Stimulated activated CD4-positive, alpha-beta T cell treated with anti-CD3 and anti-CD28 coated beads, Interleukin-4, amount 100 ng/mL, for 24 hours (primary cell): ENCODE measurements at regions not wholly inside any gene's neighbourhood (a gene's known extent, or its start where the extent isn't known, plus 50 kb on each side); places are given as distances from the start of the nearest gene placed in this dataset.
A peak's percentile ranks its signal among the peaks of the same experiment; 100 is the strongest.
"Not testable (repeated sequence)": the region's sequence is repeated elsewhere in the genome, so short reads cannot be mapped to it uniquely, and the experiment has no call there.

Experiments used
- DNase-seq: peaks from one replicate; pipeline ENCODE4 v3.0.0-alpha.2; 2020

DNA sequence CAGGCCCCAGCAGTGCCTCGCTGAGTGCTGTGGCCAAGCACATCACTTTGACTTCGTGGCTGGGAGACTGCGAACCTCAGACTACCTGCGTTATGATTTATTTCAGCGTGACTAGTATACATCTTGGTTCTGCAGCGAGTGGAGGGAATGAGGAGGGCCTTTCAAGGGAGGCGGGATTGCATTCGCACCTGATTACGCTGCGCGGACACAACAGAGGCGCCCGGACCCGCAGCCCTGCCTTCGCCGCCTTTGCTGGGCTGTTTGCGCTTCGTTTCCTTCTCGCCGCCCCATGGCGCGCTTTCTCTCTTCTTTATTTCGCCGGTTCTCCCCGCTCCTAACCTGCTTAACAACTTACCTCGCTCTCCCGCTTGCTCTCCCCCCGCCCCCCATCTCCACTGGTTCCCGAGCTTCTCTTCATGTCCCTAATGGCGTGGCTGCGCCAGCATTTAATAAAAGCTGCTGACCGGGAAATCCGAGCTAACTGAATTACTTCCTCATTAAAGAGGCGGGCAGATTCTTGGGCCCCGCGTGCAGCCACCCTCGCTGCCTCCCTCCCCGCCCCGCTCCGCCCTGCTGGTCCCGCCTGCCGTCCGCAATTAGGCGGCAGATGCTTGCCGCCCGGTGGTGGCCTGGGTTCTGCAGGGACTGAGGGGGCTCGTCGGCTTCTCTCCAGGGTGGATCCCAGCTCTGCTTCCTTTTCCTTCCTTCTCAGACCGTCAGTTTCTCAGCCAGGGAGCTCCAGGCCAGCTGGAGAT lies 257.6 kb upstream of the SDK2 start:
- DNase-seq: peak; percentile 7

- no peak for DNase-seq
Measured at GRCh38 chr17:73902416-73903181, 258.4 kb upstream of the SDK2 start.

DNA sequence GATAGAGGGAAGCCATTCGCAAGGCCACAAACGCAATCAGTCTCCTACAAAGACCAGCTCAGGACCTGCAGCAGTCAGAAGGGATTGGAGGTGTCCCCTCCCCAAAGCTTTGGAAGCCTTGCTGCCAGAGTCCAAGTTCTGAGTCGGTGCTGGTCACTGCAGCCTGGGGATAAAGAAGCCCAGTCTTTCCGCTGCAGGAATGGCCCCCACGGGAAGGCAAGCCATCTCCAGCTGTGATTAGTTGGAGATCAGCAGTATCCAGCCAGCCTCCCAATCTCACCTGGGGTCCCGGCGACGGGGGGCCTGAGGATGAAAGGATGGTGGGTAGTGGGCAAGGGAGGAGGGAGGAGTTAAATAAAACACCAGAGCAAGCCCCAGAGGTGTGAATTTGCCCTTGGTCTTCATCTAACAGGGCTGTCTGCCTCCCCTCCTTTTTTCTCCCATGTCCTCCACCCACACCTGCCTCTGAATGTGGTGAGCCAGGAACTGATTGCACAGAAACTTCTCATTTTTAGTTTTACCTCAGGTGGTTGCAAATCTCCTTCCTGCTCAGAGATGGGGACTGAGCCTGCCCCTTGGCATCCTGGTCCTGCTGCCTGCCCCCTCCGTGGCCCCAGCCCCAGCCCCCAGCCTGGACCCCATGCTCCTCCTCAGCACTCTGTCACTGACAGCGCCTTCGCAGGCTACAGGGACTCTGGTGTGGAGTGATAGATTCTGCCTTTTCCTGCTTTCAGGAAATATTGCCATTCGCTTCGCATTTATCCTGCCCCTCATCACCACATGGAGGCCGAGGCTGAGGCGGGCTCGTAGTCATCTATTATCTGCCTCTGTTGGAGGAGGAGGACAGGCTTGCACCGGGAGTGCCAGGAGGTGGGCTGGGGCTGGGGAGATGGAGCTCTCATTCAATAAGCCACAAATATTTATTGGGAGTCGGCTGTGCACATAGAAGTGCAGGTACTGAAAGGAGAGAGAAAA lies 262.9 kb upstream of the SDK2 start:
- no peak for DNase-seq

- DNase-seq: no peak
Measured at GRCh38 chr17:73909186-73909585, 264.9 kb upstream of the SDK2 start.

- DNase-seq: no peak
Measured at GRCh38 chr17:73910206-73910605, 266.0 kb upstream of the SDK2 start.

GRCh38 chr17:73910821-73911515 lies 266.7 kb upstream of the SDK2 start:
- DNase-seq: no peak

DNA sequence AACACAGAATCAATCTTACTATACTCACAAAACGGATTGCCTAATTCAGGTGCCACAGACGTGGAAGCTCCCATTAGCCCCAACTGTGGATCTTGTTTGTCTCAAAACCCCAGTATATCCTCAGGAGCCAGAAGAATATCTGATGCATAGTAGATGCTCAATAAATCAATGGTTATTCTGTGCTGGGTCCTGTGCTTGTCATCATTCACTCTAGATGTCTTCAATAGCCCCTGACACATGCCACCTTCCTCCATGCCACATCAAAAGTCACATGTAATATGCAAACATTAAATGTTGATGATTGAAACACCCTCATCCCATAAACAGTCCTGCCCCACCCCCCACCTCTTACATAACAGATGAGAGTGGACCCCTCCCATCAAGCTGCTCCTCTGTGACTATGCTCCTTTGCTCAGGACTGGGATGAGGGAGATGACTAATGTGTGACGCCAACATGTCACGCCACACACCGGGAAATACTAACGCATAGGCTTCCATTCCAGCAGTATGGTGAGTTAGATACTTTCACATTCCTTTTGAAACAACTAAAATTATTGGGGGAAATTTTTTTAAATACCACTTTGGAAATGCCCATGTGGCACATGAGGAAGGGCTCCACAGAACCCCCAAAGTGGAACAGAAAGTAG lies 267.6 kb upstream of the SDK2 start:
- no peak for DNase-seq

DNA sequence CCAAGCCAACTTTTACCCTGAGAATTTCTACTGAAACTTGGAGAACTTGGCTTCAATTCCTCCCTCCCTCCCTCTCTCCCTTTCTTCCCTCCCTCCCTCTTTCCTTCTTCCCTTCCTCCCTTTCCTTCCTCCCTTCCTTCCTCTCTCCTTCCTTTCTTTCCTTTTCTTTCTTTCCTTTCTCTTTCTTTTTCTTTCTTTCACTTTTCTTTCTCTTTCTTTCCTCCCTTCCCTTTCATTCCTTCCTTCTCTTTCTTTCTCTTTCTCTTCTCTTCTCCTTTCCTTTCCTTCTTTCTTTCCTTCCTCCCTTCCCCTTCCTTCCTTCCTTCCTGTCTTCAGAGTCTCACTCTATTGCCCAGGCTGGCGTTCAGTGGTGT lies 268.1 kb upstream of the SDK2 start:
- DNase-seq: no peak

DNA sequence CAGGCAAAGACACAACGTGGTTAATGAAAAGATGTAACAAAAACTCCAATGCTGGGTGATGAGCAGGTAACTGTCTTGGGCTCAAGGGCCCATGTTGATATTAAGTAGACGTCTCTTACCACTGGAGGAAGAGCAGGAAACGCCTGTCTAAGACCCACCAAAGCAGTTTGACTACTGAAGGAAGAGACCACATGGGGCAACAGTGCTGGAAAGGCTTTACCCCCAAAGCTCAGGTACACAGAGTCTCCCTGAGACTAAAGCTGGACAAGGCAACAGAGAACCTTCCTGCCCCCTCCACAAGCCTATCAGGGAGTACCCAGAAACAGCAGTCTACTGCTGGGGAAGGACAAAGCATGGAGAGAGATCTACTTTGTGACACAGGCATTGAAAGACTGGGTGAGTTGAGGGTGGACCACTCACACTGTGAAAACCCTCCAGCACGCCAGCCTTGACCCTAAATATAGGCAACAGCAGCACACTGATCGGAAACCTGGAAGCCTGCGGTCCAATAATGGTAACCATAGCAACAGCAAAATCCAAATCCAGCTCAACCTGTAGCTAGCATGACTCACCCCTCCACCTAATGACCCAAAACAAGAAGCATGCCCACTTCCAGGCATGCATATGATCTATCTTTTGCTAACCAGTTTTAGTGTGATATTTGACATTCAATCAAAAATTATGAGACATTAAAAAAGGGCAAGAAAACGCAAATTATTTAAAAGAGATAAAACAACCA lies 270.5 kb upstream of the SDK2 start:
- no peak for DNase-seq

GRCh38 chr17:73919033-73919432 lies 274.8 kb upstream of the SDK2 start:
- not testable (repeated sequence) for DNase-seq

- DNase-seq: no peak
Measured at GRCh38 chr17:73921306-73921705, 277.1 kb upstream of the SDK2 start.

GRCh38 chr17:73924114-73924908 lies 279.2 kb upstream of the RPL38 start:
- DNase-seq: no peak

DNA sequence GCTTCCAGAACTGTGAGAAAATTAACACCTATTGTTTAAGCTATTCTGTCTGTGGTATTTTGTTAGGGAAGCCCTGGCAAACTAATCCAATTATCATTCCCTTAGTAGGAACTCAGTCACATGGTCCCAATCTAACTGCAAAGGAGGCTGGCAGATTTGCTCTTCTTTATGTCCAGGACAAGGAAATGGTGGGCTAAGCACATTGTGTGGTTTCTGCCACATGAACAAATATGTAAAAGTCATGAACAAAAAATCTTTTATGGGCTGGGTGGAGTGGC lies 278.6 kb upstream of the RPL38 start:
- DNase-seq: no peak

GRCh38 chr17:73929860-73930430 lies 273.5 kb upstream of the RPL38 start:
- no peak for DNase-seq

- DNase-seq: no peak
Measured at GRCh38 chr17:73932216-73932749, 271.2 kb upstream of the RPL38 start.

DNA sequence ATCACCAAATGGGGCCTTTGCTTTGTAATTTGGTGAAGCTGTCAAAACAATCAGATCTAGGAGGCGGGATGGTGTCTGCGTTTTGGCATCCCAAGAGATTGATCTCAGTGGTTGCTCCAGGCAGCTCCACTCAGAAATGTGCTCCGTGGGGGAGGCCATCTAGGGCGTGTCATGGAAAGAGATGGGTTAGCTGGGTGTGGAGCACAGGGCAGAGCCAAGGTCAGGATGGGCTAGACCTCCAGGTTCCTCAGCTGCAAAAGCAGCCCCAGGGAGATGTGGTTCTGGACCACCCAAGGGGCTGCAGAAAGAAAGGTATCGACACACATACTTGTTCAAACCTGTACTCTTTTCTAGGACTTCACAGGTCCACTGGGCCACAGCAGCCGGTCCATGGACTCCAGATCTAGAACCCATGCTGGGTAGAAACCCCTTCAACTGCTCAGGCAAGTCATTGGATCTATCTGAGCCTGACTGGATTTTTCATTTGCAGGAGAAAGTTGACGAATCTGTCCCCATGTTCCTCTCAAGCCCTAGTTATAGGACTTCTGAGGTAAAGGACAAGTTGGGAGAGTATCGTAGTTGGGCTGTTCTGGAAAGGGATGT lies 270.2 kb upstream of the RPL38 start:
- no peak for DNase-seq

DNA sequence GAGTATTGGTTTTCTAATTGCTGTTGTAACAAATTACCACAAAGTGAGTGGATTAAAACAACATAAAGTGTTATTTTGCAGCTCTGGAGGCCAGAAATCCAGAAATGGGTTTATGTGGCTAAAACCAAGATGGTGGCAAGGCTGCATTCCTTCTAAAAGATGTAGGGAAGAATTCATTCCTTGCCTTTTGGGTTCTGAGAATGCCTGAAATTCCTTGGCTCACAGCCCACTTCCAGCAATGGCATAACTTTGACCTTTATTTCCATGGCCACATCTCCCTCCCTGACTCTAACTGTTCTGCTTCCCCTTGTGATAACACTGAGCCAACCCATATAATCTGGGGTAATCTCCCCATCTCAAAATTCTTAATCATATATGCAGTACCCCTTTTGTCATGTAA lies 269.6 kb upstream of the RPL38 start:
- DNase-seq: no peak

DNA sequence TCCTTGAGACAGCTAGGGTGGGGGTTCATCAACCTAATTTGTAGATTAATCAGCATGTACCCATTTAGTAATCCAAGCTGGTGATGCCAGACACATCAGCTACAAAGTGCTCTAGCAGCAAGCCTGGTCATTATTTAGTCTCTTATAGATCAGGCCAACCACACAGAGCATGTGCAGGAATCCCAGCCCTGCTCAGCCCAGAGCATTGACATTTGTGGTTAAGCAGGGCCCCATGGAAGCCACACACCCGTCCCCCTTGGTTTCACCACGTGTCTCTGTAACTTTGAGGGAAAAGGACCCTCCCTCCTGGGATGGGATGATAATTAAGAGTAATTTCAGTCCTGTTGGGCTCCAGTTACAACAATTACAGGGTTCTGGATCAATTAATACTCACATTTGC lies 268.8 kb upstream of the RPL38 start:
- DNase-seq: no peak

GRCh38 chr17:73936908-73937627 lies 266.4 kb upstream of the RPL38 start:
- DNase-seq: no peak
